ENCODE measurements at regions not wholly inside any gene's neighbourhood (a gene's known extent, or its start where the extent isn't known, plus 50 kb on each side); places are given as distances from the start of the nearest gene placed in this dataset.

DNA sequence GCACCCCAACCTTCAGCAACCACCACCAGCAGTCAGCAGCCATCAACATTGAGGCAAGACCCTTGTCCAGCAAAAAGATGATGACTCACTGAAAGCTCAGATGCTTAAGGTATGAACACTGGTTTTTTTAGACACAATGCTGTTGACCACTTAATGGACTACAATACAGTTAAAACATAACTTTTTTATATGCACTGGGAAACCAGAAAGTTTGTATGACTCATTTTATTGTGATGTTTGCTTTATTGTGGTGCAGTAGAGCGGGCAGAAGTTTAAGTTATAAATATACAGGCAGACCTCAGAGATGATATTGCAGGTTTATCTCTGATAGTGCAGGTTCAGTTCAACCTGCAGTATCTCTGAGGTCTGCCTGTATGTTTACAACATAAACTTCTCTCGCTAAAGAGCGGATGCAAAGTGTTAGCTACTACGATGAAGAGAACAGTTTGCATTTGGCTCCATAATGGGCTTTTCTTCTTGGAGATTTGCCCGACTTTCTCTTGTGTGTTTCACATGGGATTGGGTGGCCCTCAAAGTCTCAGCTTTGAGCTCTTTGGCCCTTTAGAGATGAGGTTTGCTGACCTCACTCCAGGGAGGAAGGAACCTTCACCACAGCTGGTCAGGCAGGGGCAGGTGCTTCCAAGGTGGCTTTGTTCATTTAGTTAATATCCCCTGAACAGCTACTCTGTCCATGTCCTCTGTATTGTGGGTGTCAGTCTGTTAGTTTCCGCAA lies 84.4 kb upstream of the SHH start:
- Histone ChIP-seq H3K9ac (ENCODE audit: low read depth, low read length) (no peak overlapping the region), H2BK15ac (ENCODE audit: low read depth, low read length) (no peak overlapping the region), H3K27me3 (ENCODE audit: control insufficient read depth, insufficient read depth, low read length) (no peaks in the 10 kb centered on the region), H4K20me1 (ENCODE audit: insufficient read depth, low read length) (no peaks in the 10 kb centered on the region), H3K4ac (ENCODE audit: low read depth, low read length) (no peak overlapping the region), H4K91ac (ENCODE audit: insufficient read depth, low read depth, low read length) (no peak overlapping the region), H2AK9ac (replicated peaks; ENCODE audit: low read depth, low read length, poor library complexity) (no peak overlapping the region), H3K79me1 (ENCODE audit: low read depth in 1 of 2, low read length in 2 of 2) (no peaks in the 10 kb centered on the region), H3K4me1 (ENCODE audit: control insufficient read depth, insufficient read depth, low read length) (no peaks in the 10 kb centered on the region), H2BK20ac (ENCODE audit: low read depth, low read length) (no peak overlapping the region), H4K5ac (ENCODE audit: low read depth, low read length) (no peak overlapping the region), H2AFZ (replicated peaks; ENCODE audit: low read length, poor library complexity) (no peak overlapping the region), H3K36me3 (ENCODE audit: control insufficient read depth, insufficient read depth, low read length) (no peaks in the 10 kb centered on the region), H2AK5ac (ENCODE audit: low read depth, low read length) (no peak overlapping the region), H3K4me3 (ENCODE audit: insufficient read depth, low read depth, low read length) (no peak overlapping the region), H3K9me3 (ENCODE audit: control insufficient read depth, insufficient read depth, low read length) (peaks cover 21% of the 10 kb centered on the region), H2BK120ac (ENCODE audit: low read depth, low read length) (no peak overlapping the region), H3K14ac (replicated peaks; ENCODE audit: low read depth, low read length) (no peak overlapping the region), H3K56ac (ENCODE audit: extremely low read depth, insufficient read depth, low read length) (no peak overlapping the region), H2BK5ac (ENCODE audit: low read depth, low read length, poor library complexity, severe bottlenecking) (no peak overlapping the region), H3K23ac (ENCODE audit: low read depth, low read length) (no peak overlapping the region), H3K4me2 (ENCODE audit: low read depth, low read length) (no peak overlapping the region), H4K8ac (ENCODE audit: low read depth in 2 of 2, low read length in 2 of 2) (no peak overlapping the region), H3K27ac (ENCODE audit: insufficient read depth, low read length) (no peak overlapping the region), H3K18ac (ENCODE audit: low read depth, low read length) (no peak overlapping the region), H3K9me1 (ENCODE audit: insufficient read depth, low read length) (no peaks in the 10 kb centered on the region)
- intact Hi-C loops (cut with micrococcal nuclease): no loop called here
- TF ChIP-seq, protein P1, sequence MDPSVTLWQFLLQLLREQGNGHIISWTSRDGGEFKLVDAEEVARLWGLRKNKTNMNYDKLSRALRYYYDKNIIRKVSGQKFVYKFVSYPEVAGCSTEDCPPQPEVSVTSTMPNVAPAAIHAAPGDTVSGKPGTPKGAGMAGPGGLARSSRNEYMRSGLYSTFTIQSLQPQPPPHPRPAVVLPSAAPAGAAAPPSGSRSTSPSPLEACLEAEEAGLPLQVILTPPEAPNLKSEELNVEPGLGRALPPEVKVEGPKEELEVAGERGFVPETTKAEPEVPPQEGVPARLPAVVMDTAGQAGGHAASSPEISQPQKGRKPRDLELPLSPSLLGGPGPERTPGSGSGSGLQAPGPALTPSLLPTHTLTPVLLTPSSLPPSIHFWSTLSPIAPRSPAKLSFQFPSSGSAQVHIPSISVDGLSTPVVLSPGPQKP (IDR thresholded peaks at IDR 0.05; ENCODE audit: borderline replicate concordance, low read depth, low read length): no peak
- TF ChIP-seq, protein P2, sequence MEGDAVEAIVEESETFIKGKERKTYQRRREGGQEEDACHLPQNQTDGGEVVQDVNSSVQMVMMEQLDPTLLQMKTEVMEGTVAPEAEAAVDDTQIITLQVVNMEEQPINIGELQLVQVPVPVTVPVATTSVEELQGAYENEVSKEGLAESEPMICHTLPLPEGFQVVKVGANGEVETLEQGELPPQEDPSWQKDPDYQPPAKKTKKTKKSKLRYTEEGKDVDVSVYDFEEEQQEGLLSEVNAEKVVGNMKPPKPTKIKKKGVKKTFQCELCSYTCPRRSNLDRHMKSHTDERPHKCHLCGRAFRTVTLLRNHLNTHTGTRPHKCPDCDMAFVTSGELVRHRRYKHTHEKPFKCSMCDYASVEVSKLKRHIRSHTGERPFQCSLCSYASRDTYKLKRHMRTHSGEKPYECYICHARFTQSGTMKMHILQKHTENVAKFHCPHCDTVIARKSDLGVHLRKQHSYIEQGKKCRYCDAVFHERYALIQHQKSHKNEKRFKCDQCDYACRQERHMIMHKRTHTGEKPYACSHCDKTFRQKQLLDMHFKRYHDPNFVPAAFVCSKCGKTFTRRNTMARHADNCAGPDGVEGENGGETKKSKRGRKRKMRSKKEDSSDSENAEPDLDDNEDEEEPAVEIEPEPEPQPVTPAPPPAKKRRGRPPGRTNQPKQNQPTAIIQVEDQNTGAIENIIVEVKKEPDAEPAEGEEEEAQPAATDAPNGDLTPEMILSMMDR (conservative IDR thresholded peaks at IDR 0.05; ENCODE audit: low read depth, low read length): no peak
- TF ChIP-seq MAFK (IDR thresholded peaks at IDR 0.05; ENCODE audit: low read depth, low read length) (no peak), CHD1 (IDR thresholded peaks at IDR 0.05; ENCODE audit: low read depth, low read length) (no peak), RFX5 (IDR thresholded peaks at IDR 0.05; ENCODE audit: low read depth, low read length) (no peak), POLR2A (IDR thresholded peaks at IDR 0.05; ENCODE audit: low read depth, low read length) (no peak), FOS (IDR thresholded peaks at IDR 0.05; ENCODE audit: low read depth, low read length) (no peak), CEBPB (IDR thresholded peaks at IDR 0.05; ENCODE audit: low read depth, low read length) (no peak), RCOR1 (IDR thresholded peaks at IDR 0.05; ENCODE audit: insufficient replicate concordance, low read length) (no peak), BHLHE40 (IDR thresholded peaks at IDR 0.05; ENCODE audit: low read depth, low read length) (no peak), NFE2L2 (IDR thresholded peaks at IDR 0.05; ENCODE audit: low read depth, low read length) (no peak), MXI1 (IDR thresholded peaks at IDR 0.05; ENCODE audit: borderline replicate concordance, low read depth, low read length) (no peak), RAD21 (IDR thresholded peaks at IDR 0.05; ENCODE audit: low read length) (no peak), SMC3 (IDR thresholded peaks at IDR 0.05; ENCODE audit: low read depth, low read length) (no peak)
- TF ChIP-seq, protein P3, sequence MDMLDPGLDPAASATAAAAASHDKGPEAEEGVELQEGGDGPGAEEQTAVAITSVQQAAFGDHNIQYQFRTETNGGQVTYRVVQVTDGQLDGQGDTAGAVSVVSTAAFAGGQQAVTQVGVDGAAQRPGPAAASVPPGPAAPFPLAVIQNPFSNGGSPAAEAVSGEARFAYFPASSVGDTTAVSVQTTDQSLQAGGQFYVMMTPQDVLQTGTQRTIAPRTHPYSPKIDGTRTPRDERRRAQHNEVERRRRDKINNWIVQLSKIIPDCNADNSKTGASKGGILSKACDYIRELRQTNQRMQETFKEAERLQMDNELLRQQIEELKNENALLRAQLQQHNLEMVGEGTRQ (IDR thresholded peaks at IDR 0.05; ENCODE audit: low read depth, low read length): no peak
- POLR2A ChIA-PET (ENCODE audit: unreplicated experiment): no interaction called here
- BruUV-seq (replicated peaks): no TSS peak
- WGBS, 2 experiments (ENCODE audit: extremely low coverage in 2 of 2, insufficient read length in 1 of 2): no CpG with 5 or more reads among the region's 6 CpGs
- in situ Hi-C loops (cut with MboI; ENCODE audit: low sequenced_read_pairs): no loop called here
- DNase-seq (no peak), ATAC-seq (ENCODE audit: low read depth) (no peak)
- CTCF ChIA-PET: no interaction called here
- dilution Hi-C loops (cut with HindIII; ENCODE audit: low sequenced_read_pairs, unreplicated experiment): no loop called here
